ENCODE measurements at regions not wholly inside any gene's neighbourhood (a gene's known extent, or its start where the extent isn't known, plus 50 kb on each side); places are given as distances from the start of the nearest gene placed in this dataset.
A peak's percentile ranks its signal among the peaks of the same experiment; 100 is the strongest.

DNA sequence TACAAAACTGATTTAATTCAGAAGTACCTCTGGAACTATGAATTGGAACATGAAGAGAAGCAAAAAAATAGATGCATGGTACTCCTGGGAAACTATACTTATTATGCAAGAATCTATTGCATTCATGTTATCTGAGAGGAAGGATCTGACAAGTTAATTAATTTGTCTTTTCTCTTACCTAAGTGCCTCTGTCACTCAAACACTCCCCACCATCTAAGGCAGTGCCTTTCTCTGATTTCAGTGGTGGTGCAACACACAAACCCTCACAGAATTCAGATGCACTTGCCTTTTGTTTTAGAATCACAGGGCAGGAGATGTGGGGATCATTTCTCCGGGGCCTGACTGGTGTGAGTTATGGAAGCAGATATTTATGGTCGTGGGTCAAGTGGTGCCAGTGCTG, 52.5 kb upstream of the C9orf72 start:
- no peak for DNase-seq (ENCODE audit: low spot score)

- DNase-seq (ENCODE audit: low spot score) = no peak
Observed at GRCh38 chr9:27626244-27627187, 53.2 kb upstream of the C9orf72 start.

DNA sequence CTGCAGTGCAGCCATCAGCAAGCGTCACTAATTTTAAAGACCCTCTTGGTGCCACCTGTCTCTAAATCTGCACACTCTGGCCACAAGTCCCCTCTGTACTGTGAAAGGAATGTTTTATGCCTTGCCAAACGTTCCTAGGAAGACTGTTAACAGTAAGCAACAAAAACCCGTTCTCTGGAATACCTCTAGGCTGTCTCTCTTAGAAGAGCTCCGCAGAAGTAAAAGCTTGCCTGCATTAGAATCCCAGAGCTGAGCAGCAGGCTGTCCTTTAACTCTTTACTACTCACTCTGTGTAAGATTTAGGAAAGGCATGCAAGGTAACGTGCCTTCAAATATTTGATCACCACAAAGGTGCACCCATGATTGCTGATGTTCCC, 53.9 kb upstream of the C9orf72 start:
- DNase-seq (ENCODE audit: low spot score) = no peak

- DNase-seq (ENCODE audit: low spot score) = no peak
Observed at GRCh38 chr9:27628311-27628710, 55.0 kb upstream of the C9orf72 start.

DNA sequence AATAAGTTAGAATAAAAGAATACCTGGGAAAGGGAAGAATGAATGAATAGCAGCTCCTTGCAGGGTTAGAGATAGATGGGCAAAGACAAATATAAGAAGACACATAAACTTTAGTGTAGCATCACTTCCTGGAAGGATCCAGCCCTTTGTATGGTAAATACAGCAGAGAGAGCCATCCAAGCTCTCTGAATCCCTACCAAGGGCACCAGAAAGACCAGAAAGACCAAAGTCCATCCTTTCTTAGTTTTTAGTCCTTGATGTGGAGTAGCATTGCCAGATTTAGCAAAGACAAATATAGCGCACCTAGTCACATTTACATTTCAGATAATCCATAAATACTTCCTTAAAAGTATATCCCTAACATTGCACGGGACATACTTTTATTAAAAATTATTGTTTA, 56.1 kb upstream of the C9orf72 start:
- DNase-seq (ENCODE audit: low spot score) = no peak

DNA sequence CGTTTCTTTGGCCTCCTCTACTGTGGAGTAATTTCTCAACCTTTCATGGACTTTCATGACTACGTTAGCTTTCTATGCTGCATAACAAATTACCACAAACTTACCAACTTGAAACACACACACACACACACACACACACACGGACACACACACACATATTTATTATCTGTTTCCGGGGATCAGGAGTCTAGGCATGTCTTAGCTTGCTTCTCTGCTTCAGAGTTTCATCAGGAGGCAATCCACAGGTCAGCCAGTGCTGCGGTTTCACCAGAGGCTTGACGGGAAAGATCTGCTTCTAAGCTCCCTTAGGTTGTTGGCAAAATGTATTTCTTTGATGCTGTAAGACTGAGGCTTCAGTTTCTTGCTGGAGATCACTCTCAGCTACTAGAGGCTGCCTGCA, 59.0 kb upstream of the C9orf72 start:
- DNase-seq (ENCODE audit: low spot score) = no peak

- DNase-seq (ENCODE audit: low spot score) = no peak
Observed at GRCh38 chr9:27633764-27634163, 60.5 kb upstream of the C9orf72 start.

- DNase-seq (ENCODE audit: low spot score) = no peak
Observed at GRCh38 chr9:27634879-27635278, 61.6 kb upstream of the C9orf72 start.

DNA sequence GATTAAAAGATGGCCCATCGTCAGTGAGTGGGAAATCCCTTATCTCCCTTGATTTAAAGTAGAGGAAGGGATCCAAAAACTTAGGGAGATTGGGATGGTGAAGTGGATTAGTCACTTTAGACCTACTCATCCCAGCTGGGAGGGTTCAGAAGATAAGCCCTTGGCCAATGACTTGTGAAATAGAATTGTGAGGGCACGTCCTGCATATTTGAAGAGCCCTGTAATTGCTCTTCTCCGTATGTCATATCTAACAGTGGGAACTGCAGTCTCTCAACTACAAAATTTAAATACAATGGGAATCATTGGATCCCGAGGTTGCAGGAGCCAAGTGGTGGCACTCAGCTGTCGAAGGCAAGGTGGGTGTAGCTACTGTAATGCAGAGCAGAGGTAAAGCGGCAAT, 65.4 kb upstream of the C9orf72 start:
- no peak for DNase-seq (ENCODE audit: low spot score)

GRCh38 chr9:27645161-27645840, 72.0 kb upstream of the C9orf72 start:
- DNase-seq (ENCODE audit: low spot score) = no peak

- no peak for DNase-seq (ENCODE audit: low spot score)
Observed at GRCh38 chr9:27653246-27653645, 80.0 kb upstream of the C9orf72 start.

GRCh38 chr9:27653957-27654356, 80.7 kb upstream of the C9orf72 start:
- DNase-seq (ENCODE audit: low spot score) = no peak

DNA sequence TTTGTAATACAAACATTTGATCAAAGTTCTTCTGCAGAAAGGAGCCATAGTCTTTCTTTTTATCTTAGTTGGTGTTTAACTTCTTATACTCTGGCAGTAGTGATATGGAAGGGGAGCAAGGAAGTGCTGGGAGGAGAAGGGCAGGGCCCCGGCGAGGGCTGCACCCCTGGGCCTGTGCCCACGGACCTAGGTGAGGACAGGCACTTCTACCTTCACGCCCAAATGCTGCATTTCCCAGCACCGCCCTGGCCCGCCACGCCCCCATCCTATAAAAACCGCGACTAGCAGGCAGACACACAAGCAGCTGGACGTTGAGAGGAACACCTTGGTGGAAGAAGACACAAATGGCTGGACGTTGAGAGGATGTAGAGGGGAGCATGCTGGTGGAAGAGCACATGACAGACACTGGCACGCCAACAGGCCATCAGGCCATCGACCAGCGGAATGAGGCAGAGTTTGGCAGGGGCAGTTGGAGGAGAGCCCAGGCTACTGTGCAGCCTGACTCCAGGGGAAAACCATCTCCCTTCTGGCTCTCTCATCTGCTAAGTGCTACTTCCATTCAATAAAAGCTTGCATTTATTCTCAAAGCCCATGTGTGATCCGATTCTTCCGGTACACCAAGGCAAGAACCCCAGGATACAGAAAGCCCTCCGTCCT, 81.5 kb upstream of the C9orf72 start:
- DNase-seq (ENCODE audit: low spot score) = peak; percentile 92

GRCh38 chr9:27655441-27655840, 82.2 kb upstream of the C9orf72 start:
- peak; percentile 17 for DNase-seq (ENCODE audit: low spot score)

DNA sequence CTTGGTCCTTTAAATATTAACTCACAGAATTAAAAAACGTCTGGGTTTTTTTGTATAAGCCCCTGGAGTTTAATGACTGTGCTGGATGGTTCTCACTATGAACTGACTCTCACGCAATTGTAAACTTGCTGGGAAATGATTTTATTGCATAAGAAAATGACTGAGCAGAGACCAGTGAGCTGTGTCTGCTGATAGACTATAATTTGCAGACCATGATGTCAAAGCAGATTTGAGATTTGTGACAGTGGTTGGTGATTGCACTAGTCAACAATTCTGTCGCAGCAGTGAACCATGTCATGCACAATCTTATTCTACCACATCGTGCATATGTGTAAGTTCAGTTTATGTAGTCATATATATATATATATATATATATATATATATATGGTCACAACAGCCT, 85.7 kb upstream of the C9orf72 start:
- no peak for DNase-seq (ENCODE audit: low spot score)

- DNase-seq (ENCODE audit: low spot score) = no peak
Observed at GRCh38 chr9:27659571-27659970, 86.3 kb upstream of the C9orf72 start.

DNA sequence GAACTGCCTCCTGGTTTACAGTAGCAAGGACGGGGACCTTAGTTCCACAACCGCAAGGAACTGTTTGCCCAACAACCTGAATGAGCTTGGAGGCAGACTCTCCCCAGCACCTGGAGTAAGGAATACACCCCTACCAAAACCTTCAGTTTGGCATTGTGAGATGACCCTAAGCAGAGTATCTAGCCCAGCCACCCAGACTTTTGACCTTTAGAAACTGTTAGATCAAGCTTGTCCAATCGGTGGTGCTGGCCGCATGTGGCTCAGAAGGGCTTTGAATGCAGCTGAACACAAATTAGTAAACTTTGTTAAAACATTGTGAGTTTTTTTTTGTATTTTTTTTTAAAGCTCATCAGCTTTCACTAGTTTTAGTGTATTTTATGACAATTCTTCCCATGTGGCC, 86.9 kb upstream of the C9orf72 start:
- DNase-seq (ENCODE audit: low spot score) = no peak

DNA sequence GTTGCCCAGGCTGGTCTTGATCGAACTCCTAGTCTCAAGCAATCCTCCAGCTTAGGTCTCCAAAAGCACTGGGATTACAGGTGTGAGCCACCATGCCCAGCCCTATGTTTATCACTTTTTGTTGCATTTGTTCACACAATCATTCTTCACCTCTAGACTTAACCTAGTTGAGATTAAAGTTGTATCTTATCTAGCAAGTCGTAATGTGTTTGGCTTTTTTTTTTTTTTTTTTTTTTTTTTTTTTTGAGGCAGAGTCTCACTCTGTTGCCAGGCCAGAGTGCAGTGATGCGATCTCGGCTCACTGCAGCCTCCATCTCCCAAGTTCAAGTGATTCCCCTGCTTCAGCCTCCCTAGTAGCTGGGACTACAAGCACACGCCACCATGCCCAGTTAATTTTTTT, 90.2 kb upstream of the C9orf72 start:
- DNase-seq (ENCODE audit: low spot score) = no peak

- no peak for DNase-seq (ENCODE audit: low spot score)
Observed at GRCh38 chr9:27664121-27664779, 91.0 kb upstream of the C9orf72 start.

- no peak for DNase-seq (ENCODE audit: low spot score)
Observed at GRCh38 chr9:27665136-27665535, 91.9 kb upstream of the C9orf72 start.

- no peak for DNase-seq (ENCODE audit: low spot score)
Observed at GRCh38 chr9:27668280-27668679, 95.0 kb upstream of the C9orf72 start.

DNA sequence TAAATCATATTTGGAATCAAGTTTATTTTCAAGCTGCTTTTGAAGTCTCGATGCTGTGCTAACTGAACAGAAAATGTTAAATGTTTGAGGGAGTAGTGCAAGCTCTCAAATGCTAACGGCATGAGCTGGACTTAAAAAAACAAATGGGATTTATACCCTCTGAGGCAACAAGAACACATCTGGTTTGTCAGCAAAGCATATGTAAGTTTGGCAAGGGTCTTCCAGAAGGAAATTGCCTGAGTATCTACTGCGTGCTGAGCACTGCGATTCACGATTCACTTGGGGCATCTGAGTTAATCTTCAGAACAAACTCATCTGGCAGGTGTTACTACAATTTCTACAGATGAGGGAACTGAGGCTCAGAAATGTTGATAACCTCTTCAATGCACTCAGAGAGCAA, 98.4 kb upstream of the C9orf72 start:
- no peak for DNase-seq (ENCODE audit: low spot score)
